HepG2 (cell line): ENCODE measurements at regions not wholly inside any gene's neighbourhood (a gene's known extent, or its start where the extent isn't known, plus 50 kb on each side); places are given as distances from the start of the nearest gene placed in this dataset.
A peak's percentile ranks its signal among the peaks of the same experiment; 100 is the strongest.

Source experiments
- ATAD3A ChIP-seq: sonication (generic); formaldehyde crosslinking; IDR thresholded peaks from 2 replicates; pipeline ENCODE4 v1.4.0; 2020; ENCODE audit warnings: missing genetic modification reagents
- CBX2 ChIP-seq, 2 experiments: fragments of 200-600 bp in 1 of 2; sonication (generic); formaldehyde crosslinking in 1 of 2; IDR thresholded peaks; 2 replicates each; pipeline versions ENCODE4 v1.7.0 to v1.8.1; 2018 to 2022; ENCODE audit warnings: low read depth in 2 of 2, low read length in 1 of 2, mild to moderate bottlenecking in 1 of 2, missing genetic modification reagents in 1 of 2
- GPN1 ChIP-seq: sonication (generic); formaldehyde crosslinking; IDR thresholded peaks from 2 replicates; pipeline ENCODE4 v1.5.1; 2020; ENCODE audit warnings: missing genetic modification reagents, borderline replicate concordance
- JARID2 ChIP-seq: sonication (generic); formaldehyde crosslinking; IDR thresholded peaks from 2 replicates; pipeline ENCODE4 v1.8.1; 2023; ENCODE audit warnings: missing genetic modification reagents, inconsistent platforms; ENCODE audit not compliant: insufficient replicate concordance
- JDP2 ChIP-seq: sonication (generic); formaldehyde crosslinking; IDR thresholded peaks from 2 replicates; pipeline ENCODE4 v1.8.1; 2022; ENCODE audit warnings: missing genetic modification reagents, borderline replicate concordance
- JUND ChIP-seq: sonication (generic); formaldehyde crosslinking; IDR thresholded peaks from 2 replicates; pipeline ENCODE4 v1.8.0; 2022; ENCODE audit warnings: mild to moderate bottlenecking, missing genetic modification reagents
- KDM3A ChIP-seq: IDR thresholded peaks from 2 replicates; pipeline ENCODE4 v1.6.1; 2018; ENCODE audit warnings: low read depth, missing compliant biosample characterization
- KDM5B ChIP-seq: sonication (generic); formaldehyde crosslinking; IDR thresholded peaks from 2 replicates; pipeline ENCODE4 v1.4.0; 2020; ENCODE audit warnings: missing genetic modification reagents, mild to moderate bottlenecking, borderline replicate concordance
- MAZ ChIP-seq, 2 experiments: sonication (generic) in 1 of 2; formaldehyde crosslinking in 1 of 2; IDR thresholded peaks; 2 replicates each; pipeline versions ENCODE4 v1.5.0 to v1.6.1; 2012 to 2020; ENCODE audit warnings: low read depth in 2 of 2, mild to moderate bottlenecking in 2 of 2, borderline replicate concordance in 1 of 2, improper control_type of control experiment in 1 of 2, low read length in 1 of 2, missing genetic modification reagents in 1 of 2, moderate library complexity in 1 of 2
- MEIS1 ChIP-seq: sonication (generic); formaldehyde crosslinking; IDR thresholded peaks from 2 replicates; pipeline ENCODE4 v1.9.0; 2021; ENCODE audit warnings: mild to moderate bottlenecking, missing genetic modification reagents, moderate library complexity, borderline replicate concordance
- MIXL1 ChIP-seq: IDR thresholded peaks from 2 replicates; pipeline ENCODE4 v1.6.1; 2016
- MTF2 ChIP-seq: sonication (generic); formaldehyde crosslinking; IDR thresholded peaks from 2 replicates; pipeline ENCODE4 v1.5.0; 2020; ENCODE audit warnings: missing genetic modification reagents, borderline replicate concordance
- NCOA5 ChIP-seq: sonication (generic); formaldehyde crosslinking; IDR thresholded peaks from 2 replicates; pipeline ENCODE4 v1.4.0; 2020; ENCODE audit warnings: missing genetic modification reagents
- NFYB ChIP-seq: sonication (generic); formaldehyde crosslinking; IDR thresholded peaks from 2 replicates; pipeline ENCODE4 v1.4.0; 2020; ENCODE audit warnings: missing genetic modification reagents
- SRSF1 ChIP-seq: fragments of 200-400 bp; formaldehyde crosslinking; optimal IDR thresholded peaks from 2 replicates; pipeline ENCODE3; 2017; ENCODE audit warnings: mild to moderate bottlenecking, low read depth, low read length, moderate library complexity
- TEAD2 ChIP-seq: sonication (generic); formaldehyde crosslinking; IDR thresholded peaks from 2 replicates; pipeline ENCODE4 v1.9.0; 2021; ENCODE audit warnings: missing genetic modification reagents
- TP53 ChIP-seq: sonication (generic); formaldehyde crosslinking; conservative IDR thresholded peaks from 2 replicates; pipeline ENCODE4 v1.4.0; 2020; ENCODE audit warnings: missing genetic modification reagents
- ZNF383 ChIP-seq: sonication (generic); formaldehyde crosslinking; IDR thresholded peaks from 2 replicates; pipeline ENCODE4 v1.4.0; 2020; ENCODE audit warnings: missing genetic modification reagents, mild to moderate bottlenecking, borderline replicate concordance
- ZNF451 ChIP-seq: sonication (generic); formaldehyde crosslinking; IDR thresholded peaks from 2 replicates; pipeline ENCODE4 v1.5.0; 2020; ENCODE audit warnings: mild to moderate bottlenecking, missing genetic modification reagents
- ZNF652 ChIP-seq: IDR thresholded peaks from 2 replicates; pipeline ENCODE4 v1.6.1; 2016; ENCODE audit warnings: low read depth, borderline replicate concordance
- ZNF841 ChIP-seq: sonication (generic); formaldehyde crosslinking; IDR thresholded peaks from 2 replicates; pipeline ENCODE4 v1.8.1; 2023; ENCODE audit warnings: missing genetic modification reagents, borderline replicate concordance
- TF ChIP-seq, protein P1 (sequence below): sonication (generic); formaldehyde crosslinking; IDR thresholded peaks from 2 replicates; pipeline ENCODE4 v1.4.0; 2020; ENCODE audit warnings: mild to moderate bottlenecking, missing genetic modification reagents
- TF ChIP-seq, protein P2 (sequence below): sonication (generic); formaldehyde crosslinking; IDR thresholded peaks from 2 replicates; pipeline ENCODE4 v1.8.0; 2022; ENCODE audit warnings: low read depth, missing genetic modification reagents
- TF ChIP-seq, protein P3 (sequence below): sonication (generic); formaldehyde crosslinking; IDR thresholded peaks from 2 replicates; pipeline ENCODE4 v1.4.0; 2020; ENCODE audit warnings: missing genetic modification reagents, borderline replicate concordance

DNA sequence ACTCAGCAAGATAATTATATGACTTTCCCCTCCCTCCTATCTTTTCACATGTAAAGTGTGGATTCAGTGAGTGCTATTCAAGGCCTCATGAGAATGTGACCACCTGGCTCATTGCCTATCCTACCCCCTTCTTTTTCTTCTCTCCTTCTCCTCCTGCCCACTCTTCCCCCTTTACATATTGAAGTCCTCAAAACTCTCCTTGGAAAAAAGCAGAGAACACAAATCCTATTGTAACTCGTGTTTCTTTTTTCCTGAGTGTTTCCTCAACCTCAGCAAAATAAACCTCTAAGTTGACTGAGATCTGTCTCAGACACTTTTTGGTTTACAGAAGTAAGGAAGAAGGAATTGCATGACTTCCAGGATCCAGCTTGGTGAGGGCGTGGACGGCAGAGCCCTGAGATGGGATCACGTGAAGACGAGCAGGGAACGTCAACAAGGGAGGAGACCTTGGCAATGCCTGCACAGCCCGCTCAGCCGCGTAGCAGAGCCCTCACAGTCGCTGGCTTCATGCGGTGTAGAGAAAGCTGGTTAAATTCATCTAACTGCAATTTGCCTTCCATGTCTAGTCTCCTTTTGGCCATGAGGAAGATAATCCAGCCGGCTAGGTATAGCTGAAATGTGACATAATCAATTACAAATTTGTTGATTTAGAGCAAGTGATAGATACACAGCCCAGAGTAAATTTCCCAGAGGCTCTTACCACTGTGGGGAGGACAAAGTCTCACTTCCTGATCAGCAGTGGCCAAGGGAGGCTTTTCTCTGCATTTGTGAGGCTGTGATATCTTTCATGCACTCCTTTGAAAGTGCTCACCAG is 75.7 kb downstream of the LYZL2 start (continued):
- TF ChIP-seq, protein P1, sequence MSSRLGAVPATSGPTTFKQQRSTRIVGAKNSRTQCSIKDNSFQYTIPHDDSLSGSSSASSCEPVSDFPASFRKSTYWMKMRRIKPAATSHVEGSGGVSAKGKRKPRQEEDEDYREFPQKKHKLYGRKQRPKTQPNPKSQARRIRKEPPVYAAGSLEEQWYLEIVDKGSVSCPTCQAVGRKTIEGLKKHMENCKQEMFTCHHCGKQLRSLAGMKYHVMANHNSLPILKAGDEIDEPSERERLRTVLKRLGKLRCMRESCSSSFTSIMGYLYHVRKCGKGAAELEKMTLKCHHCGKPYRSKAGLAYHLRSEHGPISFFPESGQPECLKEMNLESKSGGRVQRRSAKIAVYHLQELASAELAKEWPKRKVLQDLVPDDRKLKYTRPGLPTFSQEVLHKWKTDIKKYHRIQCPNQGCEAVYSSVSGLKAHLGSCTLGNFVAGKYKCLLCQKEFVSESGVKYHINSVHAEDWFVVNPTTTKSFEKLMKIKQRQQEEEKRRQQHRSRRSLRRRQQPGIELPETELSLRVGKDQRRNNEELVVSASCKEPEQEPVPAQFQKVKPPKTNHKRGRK = no peak
- no peak for TF ChIP-seq CBX2 (IDR thresholded peaks at IDR 0.05; ENCODE audit: low read depth, low read length)
- TF ChIP-seq CBX2 (CRISPR knock-in tag; IDR thresholded peaks at IDR 0.05; ENCODE audit: low read depth) = no peak
- TF ChIP-seq KDM5B (CRISPR knock-in tag) = peak; percentile 35; the same call in 1 of the 2 replicates
- TF ChIP-seq ZNF841 (CRISPR knock-in tag) = no peak
- TF ChIP-seq ZNF451 = no peak
- no peak for TF ChIP-seq KDM3A (CRISPR knock-in tag)
- TF ChIP-seq TP53 (CRISPR knock-in tag) = no peak
- TF ChIP-seq TEAD2 (CRISPR knock-in tag) = no peak
- no peak for TF ChIP-seq MIXL1 (CRISPR knock-in tag)
- TF ChIP-seq ATAD3A (CRISPR knock-in tag) = no peak
- TF ChIP-seq MAZ (IDR thresholded peaks at IDR 0.05; ENCODE audit: borderline replicate concordance, low read depth, low read length) = no peak
- no peak for TF ChIP-seq MAZ (CRISPR knock-in tag; IDR thresholded peaks at IDR 0.05; ENCODE audit: low read depth)
- no peak for TF ChIP-seq MTF2 (CRISPR knock-in tag)
- TF ChIP-seq, protein P2, sequence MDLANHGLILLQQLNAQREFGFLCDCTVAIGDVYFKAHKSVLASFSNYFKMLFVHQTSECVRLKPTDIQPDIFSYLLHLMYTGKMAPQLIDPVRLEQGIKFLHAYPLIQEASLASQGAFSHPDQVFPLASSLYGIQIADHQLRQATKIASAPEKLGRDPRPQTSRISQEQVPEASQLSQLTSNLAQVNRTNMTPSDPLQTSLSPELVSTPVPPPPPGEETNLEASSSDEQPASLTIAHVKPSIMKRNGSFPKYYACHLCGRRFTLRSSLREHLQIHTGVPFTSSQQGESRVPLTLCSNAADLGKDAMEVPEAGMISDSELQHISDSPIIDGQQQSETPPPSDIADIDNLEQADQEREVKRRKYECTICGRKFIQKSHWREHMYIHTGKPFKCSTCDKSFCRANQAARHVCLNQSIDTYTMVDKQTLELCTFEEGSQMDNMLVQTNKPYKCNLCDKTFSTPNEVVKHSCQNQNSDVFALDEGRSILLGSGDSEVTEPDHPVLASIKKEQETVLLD (CRISPR knock-in tag) = no peak
- no peak for TF ChIP-seq JUND (CRISPR knock-in tag)
- TF ChIP-seq SRSF1 = no peak
- no peak for TF ChIP-seq NFYB (CRISPR knock-in tag)
- no peak for TF ChIP-seq GPN1
- TF ChIP-seq NCOA5 (CRISPR knock-in tag) = no peak
- 0 out of 2 replicates have a peak, but pooled peaks have one; percentile 57 for TF ChIP-seq MEIS1
- TF ChIP-seq, protein P3, sequence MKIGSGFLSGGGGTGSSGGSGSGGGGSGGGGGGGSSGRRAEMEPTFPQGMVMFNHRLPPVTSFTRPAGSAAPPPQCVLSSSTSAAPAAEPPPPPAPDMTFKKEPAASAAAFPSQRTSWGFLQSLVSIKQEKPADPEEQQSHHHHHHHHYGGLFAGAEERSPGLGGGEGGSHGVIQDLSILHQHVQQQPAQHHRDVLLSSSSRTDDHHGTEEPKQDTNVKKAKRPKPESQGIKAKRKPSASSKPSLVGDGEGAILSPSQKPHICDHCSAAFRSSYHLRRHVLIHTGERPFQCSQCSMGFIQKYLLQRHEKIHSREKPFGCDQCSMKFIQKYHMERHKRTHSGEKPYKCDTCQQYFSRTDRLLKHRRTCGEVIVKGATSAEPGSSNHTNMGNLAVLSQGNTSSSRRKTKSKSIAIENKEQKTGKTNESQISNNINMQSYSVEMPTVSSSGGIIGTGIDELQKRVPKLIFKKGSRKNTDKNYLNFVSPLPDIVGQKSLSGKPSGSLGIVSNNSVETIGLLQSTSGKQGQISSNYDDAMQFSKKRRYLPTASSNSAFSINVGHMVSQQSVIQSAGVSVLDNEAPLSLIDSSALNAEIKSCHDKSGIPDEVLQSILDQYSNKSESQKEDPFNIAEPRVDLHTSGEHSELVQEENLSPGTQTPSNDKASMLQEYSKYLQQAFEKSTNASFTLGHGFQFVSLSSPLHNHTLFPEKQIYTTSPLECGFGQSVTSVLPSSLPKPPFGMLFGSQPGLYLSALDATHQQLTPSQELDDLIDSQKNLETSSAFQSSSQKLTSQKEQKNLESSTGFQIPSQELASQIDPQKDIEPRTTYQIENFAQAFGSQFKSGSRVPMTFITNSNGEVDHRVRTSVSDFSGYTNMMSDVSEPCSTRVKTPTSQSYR = peak; percentile 10; the same call in 1 of the 2 replicates
- no peak for TF ChIP-seq ZNF652 (CRISPR knock-in tag)
- 0 out of 2 replicates have a peak, but pooled peaks have one; percentile 47 for TF ChIP-seq ZNF383 (CRISPR knock-in tag)
- no peak for TF ChIP-seq JDP2 (CRISPR knock-in tag)
- TF ChIP-seq JARID2 = no peak
